NCI-H2107 treated with DMSO at 0.1 percent for 48 hours (cell line): ENCODE measurements at regions not wholly inside any gene's neighbourhood (a gene's known extent, or its start where the extent isn't known, plus 50 kb on each side); places are given as distances from the start of the nearest gene placed in this dataset.

ENCODE experiments used
- DNase-seq: peaks from one replicate; lab custom pipeline; 2025; ENCODE audit not compliant: unreplicated experiment; lab: John Stamatoyannopoulos, UW

GRCh38 chr11:122355968-122356367, 240.0 kb upstream of the BLID start:
- no peak for DNase-seq

DNA sequence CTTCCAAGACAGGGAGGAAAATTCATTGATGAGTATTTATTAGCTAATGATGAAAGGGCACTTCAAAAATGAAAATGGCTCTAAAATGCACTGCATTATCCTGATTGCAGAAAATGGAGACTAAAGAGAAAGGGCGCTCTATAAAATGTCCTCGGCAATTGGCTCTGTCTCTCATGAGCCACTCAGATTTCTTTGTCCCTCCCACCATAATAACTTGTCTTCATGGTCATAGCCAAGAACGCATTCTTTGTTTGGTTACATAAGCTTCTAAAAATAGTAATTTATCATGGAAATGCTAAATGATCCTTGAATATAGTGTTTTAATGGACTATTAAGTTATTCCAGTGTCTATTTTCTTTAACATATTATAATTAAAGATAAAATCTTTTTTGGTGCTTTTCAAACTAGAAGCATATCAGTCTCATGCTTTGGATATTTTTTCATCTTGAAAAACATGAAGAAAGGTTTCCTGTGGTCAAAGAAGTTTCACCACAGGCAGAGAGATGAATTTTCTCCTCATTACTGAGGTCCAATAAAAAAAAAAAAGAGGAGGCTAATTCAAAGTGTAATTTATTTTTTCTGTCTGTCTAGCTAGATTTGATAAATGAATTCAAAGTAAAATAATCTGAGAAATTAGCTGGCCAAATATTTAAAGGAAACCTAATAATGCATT, 238.1 kb upstream of the BLID start:
- DNase-seq = no peak

- no peak for DNase-seq
Observed at GRCh38 chr11:122353561-122353960, 237.5 kb upstream of the BLID start.

- DNase-seq = no peak
Observed at GRCh38 chr11:122348659-122349409, 232.8 kb upstream of the BLID start.

DNA sequence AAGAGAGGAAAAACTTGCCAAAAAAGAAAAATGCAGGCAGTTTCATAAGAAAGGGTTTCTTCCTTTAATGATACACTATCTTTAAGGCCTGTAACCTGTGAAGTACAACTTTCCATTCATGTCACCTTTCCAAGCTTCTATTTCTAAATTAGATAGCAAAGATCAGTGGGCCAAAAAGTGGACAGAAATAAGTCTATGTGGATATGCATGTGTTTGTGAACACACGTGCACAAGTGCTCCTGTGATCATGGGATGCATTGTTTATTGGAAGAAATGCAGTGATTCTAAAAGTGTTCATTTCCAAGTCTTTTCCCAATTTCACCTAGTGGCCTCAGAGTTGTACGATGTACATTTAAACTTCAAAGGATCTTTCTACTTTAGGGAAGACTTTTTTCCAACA, 230.0 kb upstream of the BLID start:
- DNase-seq = no peak

DNA sequence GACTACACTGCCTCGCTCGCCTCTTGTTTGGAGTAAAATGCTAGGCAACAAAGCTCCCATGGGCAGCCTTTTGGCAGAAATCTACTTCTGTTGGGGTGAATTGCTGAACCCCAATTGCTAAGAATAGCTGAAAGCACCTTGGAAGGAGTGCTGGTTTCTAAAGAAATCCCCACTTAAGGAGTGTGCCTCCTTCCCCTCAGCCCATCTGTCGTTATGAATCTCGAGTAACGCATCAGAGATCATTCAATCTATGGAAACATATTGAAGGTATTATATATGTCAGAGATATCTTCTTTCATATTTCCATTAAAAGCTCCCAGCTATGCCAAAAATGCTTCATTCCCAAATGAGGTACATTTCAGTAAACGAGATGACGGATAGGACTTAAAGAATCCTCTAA, 229.6 kb upstream of the BLID start:
- DNase-seq = no peak

DNA sequence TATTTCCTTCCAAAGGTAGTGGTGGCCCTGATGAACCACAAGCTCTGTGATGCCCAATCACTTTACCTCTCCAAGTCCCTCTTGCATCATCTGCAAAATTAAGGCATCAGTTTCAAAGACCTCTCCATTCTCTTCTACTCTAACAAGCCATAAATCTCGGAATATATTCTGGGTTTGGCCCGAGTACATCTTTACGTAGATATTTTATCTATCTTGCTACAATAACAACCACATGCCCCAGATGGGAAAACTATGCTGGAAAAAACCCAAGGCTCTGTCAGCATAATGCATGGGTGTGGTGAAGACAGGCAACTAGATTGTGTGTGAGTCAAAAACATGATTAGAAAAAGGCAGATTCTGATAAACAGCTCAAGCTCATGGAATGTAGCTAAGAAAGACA, 228.2 kb upstream of the BLID start:
- DNase-seq = no peak

GRCh38 chr11:122343210-122343609, 227.2 kb upstream of the BLID start:
- no peak for DNase-seq

DNA sequence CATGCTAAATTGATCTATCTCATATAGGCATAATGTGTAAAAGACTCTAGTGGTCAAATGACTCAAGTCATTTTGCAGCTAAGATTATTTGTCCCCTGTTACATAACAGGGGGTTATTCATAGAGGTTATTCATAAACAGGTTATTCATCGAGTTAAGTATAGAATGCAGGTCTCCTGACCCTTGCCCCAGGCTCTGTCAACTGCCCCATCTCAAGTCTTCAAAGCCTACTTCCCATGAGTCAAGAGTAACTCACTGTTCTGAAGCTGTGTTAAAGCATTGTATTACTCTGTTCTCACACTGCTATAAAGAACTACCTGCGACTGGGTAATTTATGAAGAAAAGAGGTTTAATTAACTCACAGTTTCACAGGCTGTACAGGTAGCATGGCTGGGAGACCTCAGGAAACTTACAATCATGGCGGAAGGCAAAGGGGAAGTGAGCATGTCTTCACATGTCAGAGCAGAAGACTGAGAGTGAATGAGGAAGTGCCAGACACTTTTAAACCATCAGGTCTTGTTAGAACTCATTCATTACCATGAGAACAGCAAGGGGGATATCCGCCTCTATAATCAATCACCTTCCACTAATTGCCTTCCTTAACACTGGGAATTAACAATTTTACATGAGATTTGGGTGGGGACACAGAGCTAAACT, 226.2 kb upstream of the BLID start:
- DNase-seq = no peak

DNA sequence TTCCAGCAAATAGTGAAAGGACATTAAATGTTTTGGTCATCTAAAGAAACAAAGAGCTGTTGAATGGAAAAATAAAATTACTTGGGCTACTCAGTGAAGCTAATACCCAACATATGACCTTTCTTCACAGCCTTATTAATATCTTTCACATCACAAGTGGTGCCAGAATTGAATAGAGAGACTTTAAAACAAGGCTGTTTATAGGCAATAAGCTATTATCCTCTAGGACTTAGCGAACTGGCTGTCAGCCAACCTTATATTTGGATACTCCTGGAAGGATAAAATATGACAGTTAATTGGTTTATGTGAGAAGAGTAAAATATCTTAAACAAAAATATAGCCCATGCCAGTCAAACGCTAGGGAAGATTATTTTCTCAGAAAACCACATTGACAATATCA, 225.5 kb upstream of the BLID start:
- no peak for DNase-seq

DNA sequence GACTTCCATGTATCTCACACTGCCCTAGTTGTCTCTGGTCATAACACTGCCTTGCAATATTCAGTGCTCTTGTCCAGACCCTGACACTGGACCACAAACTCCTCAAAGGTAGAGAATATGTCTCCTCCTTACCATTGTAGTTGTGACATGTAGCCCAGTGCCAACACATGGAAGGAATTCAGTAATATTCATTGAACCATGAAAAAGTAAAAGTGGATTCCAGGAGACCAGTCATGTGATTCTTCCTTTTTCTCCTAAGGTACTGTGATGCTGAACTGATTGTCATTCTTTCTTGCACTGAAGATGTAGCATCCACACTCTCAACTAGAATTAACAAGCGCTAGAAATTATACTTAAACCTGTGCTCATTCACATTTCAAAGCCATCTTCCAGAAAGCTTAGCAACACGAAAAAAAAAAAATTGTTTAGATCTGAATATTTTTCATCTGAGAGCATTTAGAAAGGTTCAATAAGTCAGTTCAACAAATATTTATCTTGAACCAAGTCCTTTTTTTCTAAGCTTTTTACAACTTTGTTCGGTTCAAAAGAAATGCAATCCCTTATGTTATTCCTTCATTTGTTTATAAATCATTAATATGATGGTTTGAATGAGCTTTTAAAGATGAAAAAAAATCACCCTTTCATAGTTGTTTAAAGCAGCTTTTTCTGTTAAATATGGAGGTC, 224.7 kb upstream of the BLID start:
- no peak for DNase-seq

DNA sequence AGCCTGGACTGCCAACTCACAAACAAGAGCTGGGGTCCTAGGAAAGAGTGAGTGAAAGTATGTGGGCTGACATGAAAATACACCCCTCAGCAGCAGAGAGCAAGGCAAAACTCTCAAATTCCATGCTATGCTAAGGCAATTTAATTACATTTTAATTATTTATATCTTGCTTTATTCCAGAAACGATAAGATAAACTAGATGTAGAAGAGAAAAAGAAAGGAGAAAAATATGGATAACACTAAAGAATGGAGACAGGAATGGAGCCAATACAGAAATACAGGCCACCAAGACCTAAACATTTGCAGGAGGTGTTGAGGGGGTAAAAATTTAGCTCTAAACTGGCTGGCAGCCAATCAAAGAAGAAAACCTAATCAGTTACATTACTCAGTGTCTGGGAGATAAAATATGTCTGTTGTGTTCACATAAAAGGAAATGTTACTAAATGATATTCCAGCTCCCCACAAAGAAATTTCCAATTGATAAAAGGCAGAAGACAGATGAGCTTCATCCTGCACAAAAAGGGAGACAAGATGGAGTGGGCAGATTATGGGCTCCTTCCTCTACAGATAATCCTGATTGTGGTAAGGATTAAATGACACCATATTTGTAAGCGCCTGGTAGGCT, 223.5 kb upstream of the BLID start:
- no peak for DNase-seq

GRCh38 chr11:122337704-122338103, 221.7 kb upstream of the BLID start:
- no peak for DNase-seq

GRCh38 chr11:122337241-122337640, 221.2 kb upstream of the BLID start:
- no peak for DNase-seq

GRCh38 chr11:122336706-122337105, 220.7 kb upstream of the BLID start:
- DNase-seq = no peak

GRCh38 chr11:122334546-122335339, 218.7 kb upstream of the BLID start:
- no peak for DNase-seq

DNA sequence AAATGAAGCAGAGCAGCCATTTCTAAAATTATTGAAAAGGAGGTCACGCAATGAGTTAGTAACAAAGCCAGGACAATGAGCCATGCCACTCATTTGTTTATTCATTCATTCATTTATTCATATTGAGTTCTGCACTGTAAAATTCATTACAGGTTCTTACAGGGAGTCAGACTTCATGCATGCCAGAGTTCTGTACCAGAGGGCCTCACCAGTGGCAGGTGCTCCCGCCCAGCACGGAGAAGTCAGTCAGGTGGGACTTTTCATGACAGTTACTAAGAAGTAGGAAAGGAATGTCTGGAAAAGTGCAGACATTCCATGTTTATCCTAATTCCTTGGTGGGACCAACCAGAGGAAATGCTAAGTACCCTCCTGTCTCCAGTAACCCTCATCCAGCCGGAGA, 217.5 kb upstream of the BLID start:
- DNase-seq = no peak

DNA sequence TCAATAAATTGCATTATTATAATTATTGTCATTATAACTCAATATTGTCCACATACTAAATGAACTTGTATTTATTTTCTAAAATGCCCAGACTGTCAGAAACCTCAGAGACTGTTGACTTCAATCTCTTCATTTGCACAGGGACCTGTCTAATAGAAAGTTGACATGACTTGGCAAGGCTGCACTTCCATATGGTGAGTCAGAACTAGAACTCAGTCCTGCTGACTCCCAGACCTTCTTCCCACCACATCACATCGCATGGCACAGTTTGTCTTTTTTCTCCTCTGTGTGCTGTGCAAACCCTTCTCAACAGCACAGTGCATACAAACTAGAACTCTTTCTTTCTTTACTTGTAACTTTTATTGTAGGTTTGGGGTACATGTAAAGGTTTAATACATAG, 215.1 kb upstream of the BLID start:
- no peak for DNase-seq

DNA sequence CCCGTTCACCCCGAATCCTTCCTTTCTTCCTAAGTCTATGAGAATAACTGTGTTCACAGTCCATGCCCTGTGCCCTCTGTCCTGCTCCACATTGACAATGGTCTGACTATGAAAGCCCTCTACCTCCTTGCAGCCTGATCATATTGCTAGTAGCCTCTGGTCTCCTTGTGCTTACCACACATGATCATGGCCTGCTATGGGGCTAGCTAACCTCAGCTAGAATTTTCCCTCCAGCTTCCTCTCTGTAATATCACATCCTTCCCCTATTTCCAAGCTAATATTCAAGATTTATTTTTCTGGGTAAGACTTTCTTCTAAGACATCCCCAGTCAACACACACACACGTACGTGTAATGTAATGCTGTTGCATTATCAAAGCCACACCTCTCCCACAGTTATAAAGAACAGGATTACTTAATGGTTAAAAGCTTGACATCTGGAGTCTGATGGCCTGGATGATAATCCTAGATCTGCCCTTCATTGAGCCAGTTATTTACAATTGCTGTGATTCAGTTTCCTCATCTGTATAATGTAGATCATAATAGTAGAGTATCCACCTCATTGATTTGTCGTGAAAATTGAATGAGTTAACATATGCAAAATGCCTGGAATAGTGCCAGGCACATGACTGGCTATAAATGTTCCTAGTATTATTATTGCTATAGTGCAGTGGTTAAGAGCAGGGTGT, 214.4 kb upstream of the BLID start:
- no peak for DNase-seq

DNA sequence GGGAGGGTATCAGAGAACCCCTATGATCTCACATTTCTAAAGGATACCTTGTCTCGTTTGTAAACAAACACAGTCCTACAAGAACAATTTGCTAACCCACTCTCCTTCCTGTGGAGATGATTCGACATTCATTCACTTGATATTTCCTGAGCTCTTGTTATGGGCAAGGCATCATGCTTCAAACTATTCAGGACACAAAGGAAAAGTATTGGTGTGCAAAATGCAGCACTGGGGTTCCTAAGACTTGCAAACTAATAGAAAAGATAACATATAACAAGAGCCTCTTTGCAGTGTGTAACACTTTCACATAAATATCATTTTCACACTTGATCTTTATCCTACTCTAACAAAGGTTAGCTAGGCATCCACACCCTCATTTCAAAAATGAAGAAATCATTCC, 211.5 kb upstream of the BLID start:
- DNase-seq = no peak
